Chondrocyte (in vitro differentiated cells): ENCODE measurements at regions not wholly inside any gene's neighbourhood (a gene's known extent, or its start where the extent isn't known, plus 50 kb on each side); places are given as distances from the start of the nearest gene placed in this dataset.

Experiments used
- DNase-seq: peaks from one replicate; pipeline ENCODE4 v3.0.0; 2021; ENCODE audit warnings: mixed read lengths, low spot score
- H3K27ac Mint-ChIP-seq: one replicate; pipeline ENCODE4 v1.8.0; 2021; ENCODE audit warnings: mild to moderate bottlenecking, moderate library complexity, mixed read lengths; ENCODE audit not compliant: unreplicated experiment
- H3K27me3 Mint-ChIP-seq: 2 replicates; pipeline ENCODE4 v1.8.0; 2021; ENCODE audit warnings: low read depth, mixed read lengths
- H3K36me3 Mint-ChIP-seq: 2 replicates; pipeline ENCODE4 v1.8.0; 2021; ENCODE audit warnings: low read depth, mixed read lengths
- H3K4me1 Mint-ChIP-seq: 2 replicates; pipeline ENCODE4 v1.8.0; 2021; ENCODE audit warnings: low read depth, mild to moderate bottlenecking, mixed read lengths
- H3K4me3 Mint-ChIP-seq: one replicate; pipeline ENCODE4 v1.8.0; 2021; ENCODE audit warnings: mild to moderate bottlenecking, moderate library complexity, mixed read lengths; ENCODE audit not compliant: unreplicated experiment
- H3K9me3 Mint-ChIP-seq: 2 replicates; pipeline ENCODE4 v1.8.0; 2021; ENCODE audit warnings: low read depth, mixed read lengths
- TF ChIP-seq, protein P1 (sequence below): fragments of 200-600 bp; sonication (generic); IDR thresholded peaks from 2 replicates; pipeline ENCODE4 v1.5.0; 2021; ENCODE audit warnings: antibody characterized with exemption, mild to moderate bottlenecking, moderate library complexity

DNA sequence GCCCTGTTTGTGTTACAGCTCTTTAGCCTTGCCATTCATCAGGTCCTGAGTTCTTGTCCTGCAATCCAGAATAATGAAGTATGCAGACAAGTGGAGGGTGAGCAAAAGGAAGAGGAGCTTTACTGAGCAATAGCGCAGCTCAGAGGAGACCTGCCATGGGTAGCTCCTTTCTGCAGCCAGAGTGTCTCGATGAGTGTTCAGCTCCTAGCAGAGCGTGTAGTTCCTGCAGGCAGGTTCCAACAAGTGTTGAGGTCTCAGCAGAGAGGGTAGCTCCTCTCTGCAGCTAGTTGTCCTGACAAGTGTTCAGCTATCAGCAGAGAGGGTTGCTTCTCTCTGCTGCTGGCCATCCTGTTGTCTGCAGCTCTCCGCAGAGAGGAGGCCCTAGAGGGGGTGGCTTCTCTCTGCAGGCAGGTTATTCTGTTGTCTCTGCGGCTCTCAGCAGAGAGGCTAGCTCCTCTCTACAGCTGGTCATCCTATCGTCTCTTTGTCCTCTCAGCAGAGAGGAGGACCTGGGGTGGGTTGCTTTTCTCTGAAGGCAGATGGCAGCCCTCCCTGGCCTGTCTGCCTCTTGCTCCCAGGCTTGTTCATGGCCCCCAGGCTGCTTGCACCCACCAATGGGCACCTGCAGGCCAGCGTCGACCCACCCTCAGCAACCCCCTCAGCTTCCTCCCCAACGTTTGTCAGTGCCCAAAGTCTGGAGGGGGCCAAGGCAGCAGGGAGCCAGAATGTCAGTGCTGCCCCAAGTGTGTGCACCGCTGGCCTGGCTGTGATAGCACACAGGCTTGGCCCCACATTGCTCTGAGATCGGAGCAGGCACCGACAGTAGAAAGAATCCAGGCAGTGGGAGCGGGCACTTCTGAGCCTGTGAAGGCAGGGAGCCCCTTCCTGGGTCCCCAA is 112.5 kb upstream of the RUNX3 start:
- DNase-seq, result peak; percentile 73
- H3K9me3 Mint-ChIP-seq, result peaks cover 7% of the 10 kb centered on the region

DNA sequence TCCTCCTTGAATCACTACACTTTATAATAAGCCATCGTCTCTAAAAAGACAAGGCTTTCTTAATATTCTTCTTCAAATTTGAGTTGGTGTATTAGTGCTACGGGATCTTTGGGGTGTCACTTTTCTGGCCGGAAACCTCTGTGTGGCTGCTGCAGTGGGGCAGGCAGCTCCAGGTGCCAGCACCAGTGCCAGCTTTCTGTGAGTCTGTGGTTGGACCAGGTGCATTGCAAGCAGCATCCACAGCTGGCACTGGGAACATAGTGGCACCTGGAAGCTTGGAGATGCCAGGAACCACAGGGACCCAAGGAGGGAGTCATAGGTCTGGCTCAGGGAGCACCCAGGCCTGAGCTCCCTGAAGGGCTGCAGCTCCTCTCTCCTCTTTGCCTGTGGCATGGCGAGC is 111.8 kb upstream of the RUNX3 start:
- Mint-ChIP-seq H3K4me3 (no peak overlapping the region), H3K27ac (no peak overlapping the region), H3K9me3 (peaks cover 7% of the 10 kb centered on the region), H3K4me1 (no peaks in the 10 kb centered on the region), H3K36me3 (peaks cover 4% of the 10 kb centered on the region), H3K27me3 (peaks cover 24% of the 10 kb centered on the region)
- TF ChIP-seq, protein P1, sequence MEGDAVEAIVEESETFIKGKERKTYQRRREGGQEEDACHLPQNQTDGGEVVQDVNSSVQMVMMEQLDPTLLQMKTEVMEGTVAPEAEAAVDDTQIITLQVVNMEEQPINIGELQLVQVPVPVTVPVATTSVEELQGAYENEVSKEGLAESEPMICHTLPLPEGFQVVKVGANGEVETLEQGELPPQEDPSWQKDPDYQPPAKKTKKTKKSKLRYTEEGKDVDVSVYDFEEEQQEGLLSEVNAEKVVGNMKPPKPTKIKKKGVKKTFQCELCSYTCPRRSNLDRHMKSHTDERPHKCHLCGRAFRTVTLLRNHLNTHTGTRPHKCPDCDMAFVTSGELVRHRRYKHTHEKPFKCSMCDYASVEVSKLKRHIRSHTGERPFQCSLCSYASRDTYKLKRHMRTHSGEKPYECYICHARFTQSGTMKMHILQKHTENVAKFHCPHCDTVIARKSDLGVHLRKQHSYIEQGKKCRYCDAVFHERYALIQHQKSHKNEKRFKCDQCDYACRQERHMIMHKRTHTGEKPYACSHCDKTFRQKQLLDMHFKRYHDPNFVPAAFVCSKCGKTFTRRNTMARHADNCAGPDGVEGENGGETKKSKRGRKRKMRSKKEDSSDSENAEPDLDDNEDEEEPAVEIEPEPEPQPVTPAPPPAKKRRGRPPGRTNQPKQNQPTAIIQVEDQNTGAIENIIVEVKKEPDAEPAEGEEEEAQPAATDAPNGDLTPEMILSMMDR, result no peak
- DNase-seq, result peak; percentile 47

More for the DNA sequence above, 112.5 kb upstream of the RUNX3 start:
- Mint-ChIP-seq H3K4me3 (no peak overlapping the region), H3K27me3 (peaks cover 24% of the 10 kb centered on the region), H3K36me3 (peaks cover 4% of the 10 kb centered on the region), H3K27ac (no peak overlapping the region), H3K4me1 (no peaks in the 10 kb centered on the region)
- TF ChIP-seq, protein P1, result no peak

DNA sequence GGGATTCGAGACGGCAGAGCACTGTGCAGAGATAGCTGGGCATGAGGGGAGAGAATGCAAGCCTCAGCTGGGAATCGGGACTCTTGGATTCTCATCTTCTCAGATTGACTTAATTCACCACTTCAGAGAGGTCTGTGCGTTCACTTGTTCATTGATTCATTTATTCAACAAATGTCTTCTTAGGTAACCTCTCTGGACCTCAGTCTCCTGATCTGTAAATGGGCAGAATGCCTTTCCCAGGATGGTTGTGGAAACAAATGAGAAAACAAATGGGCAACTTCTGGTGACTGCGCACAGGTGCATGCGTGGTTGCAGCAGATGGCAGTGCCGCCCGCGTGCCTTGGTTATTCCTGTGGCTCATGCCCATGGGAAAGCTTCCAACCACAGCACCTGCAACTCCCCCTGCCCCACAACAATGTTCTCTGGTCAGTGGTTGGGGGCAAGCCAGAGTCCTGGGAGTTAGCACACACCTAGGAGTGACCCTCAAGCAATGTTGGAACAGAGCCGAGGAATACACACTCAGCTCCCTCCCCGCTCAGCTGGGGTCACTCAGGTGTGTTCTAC is 110.1 kb upstream of the RUNX3 start:
- Mint-ChIP-seq H3K4me1 (peaks cover 1% of the 10 kb centered on the region), H3K36me3 (peaks cover 4% of the 10 kb centered on the region), H3K27ac (no peak overlapping the region), H3K27me3 (peaks cover 24% of the 10 kb centered on the region), H3K9me3 (peaks cover 7% of the 10 kb centered on the region), H3K4me3 (no peak overlapping the region)
- TF ChIP-seq, protein P1, result no peak
- peak; percentile 47 for DNase-seq

DNA sequence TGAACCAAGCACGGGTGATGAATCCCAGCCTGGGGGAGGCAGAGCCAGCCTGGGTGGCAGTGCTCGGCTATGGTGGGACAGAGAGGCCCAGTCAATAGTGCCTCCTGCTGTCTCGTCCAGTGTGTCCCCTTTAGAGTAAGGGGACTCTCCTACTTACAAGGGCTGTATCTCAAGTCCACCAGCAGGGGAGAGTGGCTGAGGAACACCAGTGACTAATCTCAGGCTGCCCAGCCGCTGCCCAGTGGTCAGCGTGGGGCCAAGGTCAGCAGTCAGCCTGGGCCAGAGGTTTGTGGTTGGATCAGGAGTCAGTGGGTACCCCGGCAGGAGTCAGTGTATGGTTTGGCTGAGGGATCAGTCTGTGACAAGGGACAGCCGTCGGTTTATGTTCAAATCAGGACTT is 109.2 kb upstream of the RUNX3 start:
- DNase-seq, result no peak
- Mint-ChIP-seq H3K27me3 (peaks cover 24% of the 10 kb centered on the region), H3K27ac (no peak overlapping the region), H3K4me3 (no peak overlapping the region), H3K9me3 (peaks cover 7% of the 10 kb centered on the region), H3K4me1 (peaks cover 10% of the 10 kb centered on the region), H3K36me3 (peaks cover 4% of the 10 kb centered on the region)
- TF ChIP-seq, protein P1, result peak; percentile 39

DNA sequence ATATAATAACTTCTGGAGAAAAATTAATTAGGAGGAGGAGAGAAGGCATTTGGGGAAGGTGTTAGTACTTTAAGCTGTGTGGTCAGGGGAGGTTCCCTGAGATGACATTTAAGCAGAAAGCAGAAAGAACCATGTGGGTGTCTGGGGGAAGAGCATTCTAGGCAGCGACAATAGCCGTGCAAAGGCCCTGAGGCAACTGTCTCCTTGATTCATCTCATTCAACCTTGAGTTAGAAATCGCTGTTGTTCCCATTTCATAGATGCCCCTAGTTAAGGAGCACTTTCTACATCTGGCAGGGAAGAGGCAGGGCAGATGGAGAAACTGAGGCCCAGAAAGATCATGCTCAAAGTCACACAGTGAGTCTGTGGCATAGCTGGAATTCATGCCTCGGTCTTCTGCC is 108.6 kb upstream of the RUNX3 start:
- H3K4me3 Mint-ChIP-seq, result no peak overlapping the region
- H3K9me3 Mint-ChIP-seq, result peaks cover 4% of the 10 kb centered on the region
- TF ChIP-seq, protein P1, result no peak
- no peak overlapping the region for H3K27ac Mint-ChIP-seq
- peaks cover 15% of the 10 kb centered on the region for H3K4me1 Mint-ChIP-seq
- no peaks in the 10 kb centered on the region for H3K36me3 Mint-ChIP-seq
- peaks cover 22% of the 10 kb centered on the region for H3K27me3 Mint-ChIP-seq
- no peak for DNase-seq
